ENCODE measurements at regions not wholly inside any gene's neighbourhood (a gene's known extent, or its start where the extent isn't known, plus 50 kb on each side); places are given as distances from the start of the nearest gene placed in this dataset.

DNA sequence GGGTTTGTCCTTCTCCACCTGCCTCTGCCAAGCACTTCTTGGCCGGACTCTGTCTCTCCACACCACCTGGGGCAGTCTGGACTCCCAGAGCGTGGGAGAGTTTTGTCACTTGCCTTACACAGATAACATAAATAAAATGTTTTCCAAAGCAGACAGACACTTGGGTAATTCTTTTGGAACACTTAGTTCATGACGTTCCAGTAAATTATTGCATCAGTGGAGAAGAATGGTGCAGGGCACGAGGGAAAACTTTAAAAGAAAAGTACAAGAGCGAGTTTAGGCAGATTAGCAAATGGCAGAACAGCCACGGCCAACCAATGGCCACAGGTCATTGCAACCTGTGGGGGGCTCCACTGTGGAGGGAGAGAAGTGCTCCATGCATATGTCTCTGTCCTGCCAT lies 170.6 kb upstream of the GRB10 start:
- DNase-seq, result no peak
- no peak overlapping the region for H3K27ac ChIP-seq
- H3K4me3 ChIP-seq, result no peak overlapping the region
- intact Hi-C loops (cut with DNase I), result no loop called here
- H3K27me3 ChIP-seq, result no peaks in the 10 kb centered on the region
- no peaks in the 10 kb centered on the region for H3K36me3 ChIP-seq
- no peaks in the 10 kb centered on the region for H3K4me1 ChIP-seq
- H3K9me3 ChIP-seq, result peaks cover 3% of the 10 kb centered on the region
- no peak for ATAC-seq
- no peak for TF ChIP-seq CTCF (IDR thresholded peaks at IDR 0.05)

GRCh38 chr7:50952544-50952943 lies 169.8 kb upstream of the GRB10 start:
- peaks cover 3% of the 10 kb centered on the region for H3K9me3 ChIP-seq
- no peaks in the 10 kb centered on the region for H3K27me3 ChIP-seq
- no peaks in the 10 kb centered on the region for H3K4me1 ChIP-seq
- intact Hi-C loops (cut with DNase I), result no loop called here
- H3K36me3 ChIP-seq, result no peaks in the 10 kb centered on the region
- H3K4me3 ChIP-seq, result no peak overlapping the region
- no peak overlapping the region for H3K27ac ChIP-seq
- ATAC-seq, result no peak
- no peak for DNase-seq
- no peak for TF ChIP-seq CTCF (IDR thresholded peaks at IDR 0.05)

- H3K9me3 ChIP-seq, result peaks cover 3% of the 10 kb centered on the region
- no peak for ATAC-seq
- intact Hi-C loops (cut with DNase I), result no loop called here
- H3K27ac ChIP-seq, result no peak overlapping the region
- H3K36me3 ChIP-seq, result no peaks in the 10 kb centered on the region
- no peaks in the 10 kb centered on the region for H3K27me3 ChIP-seq
- no peaks in the 10 kb centered on the region for H3K4me1 ChIP-seq
- TF ChIP-seq CTCF (IDR thresholded peaks at IDR 0.05), result no peak
- H3K4me3 ChIP-seq, result no peak overlapping the region
- no peak for DNase-seq
Measured at GRCh38 chr7:50952120-50952519, 169.4 kb upstream of the GRB10 start.

DNA sequence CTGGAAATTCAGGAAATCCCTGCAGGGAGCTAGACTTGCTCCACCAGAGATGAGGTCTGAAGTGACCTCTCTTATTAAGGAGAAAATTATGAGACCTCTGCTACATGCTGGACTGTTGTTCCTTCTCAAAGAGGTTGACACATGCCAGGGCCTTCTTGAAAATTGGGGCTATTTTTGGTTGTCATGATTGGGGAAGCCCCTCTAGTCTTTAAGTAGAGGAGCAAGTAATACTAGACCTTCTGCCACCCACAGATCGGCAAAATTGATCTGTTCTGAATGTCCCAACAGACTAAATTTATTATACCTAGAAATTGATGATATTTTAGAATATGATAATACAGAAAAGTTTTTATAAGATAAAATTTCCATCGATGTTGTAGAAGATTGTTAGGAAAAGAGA lies 160.8 kb upstream of the GRB10 start:
- H3K9me3 ChIP-seq, result no peaks in the 10 kb centered on the region
- no peak overlapping the region for H3K27ac ChIP-seq
- DNase-seq (no peak), ATAC-seq (no peak)
- no peaks in the 10 kb centered on the region for H3K4me1 ChIP-seq
- intact Hi-C loops (cut with DNase I), result no loop called here
- no peak for TF ChIP-seq CTCF (IDR thresholded peaks at IDR 0.05)
- no peaks in the 10 kb centered on the region for H3K27me3 ChIP-seq
- H3K36me3 ChIP-seq, result no peaks in the 10 kb centered on the region
- no peak overlapping the region for H3K4me3 ChIP-seq

DNA sequence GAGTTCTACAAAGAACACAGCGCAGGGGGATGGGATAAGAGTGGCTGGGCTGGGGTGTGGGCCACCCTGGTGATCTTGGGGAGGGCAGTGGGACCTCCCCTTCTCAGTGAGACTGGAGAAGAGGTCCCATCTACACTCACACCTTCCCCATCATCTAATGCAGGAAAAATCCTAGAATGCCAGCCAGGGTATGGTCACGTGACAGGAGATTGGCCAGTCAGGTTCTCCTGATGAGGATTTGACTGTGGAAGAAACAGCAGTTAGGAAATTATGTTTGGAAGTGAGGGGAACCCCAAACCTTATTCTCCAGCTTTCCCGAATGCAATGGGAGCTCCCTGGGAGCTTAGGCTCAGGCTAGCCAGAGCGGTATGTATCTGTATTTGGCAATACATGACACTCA lies 158.8 kb upstream of the GRB10 start:
- Histone ChIP-seq H3K36me3 (no peaks in the 10 kb centered on the region), H3K9me3 (no peaks in the 10 kb centered on the region), H3K4me1 (no peaks in the 10 kb centered on the region), H3K27me3 (no peaks in the 10 kb centered on the region), H3K4me3 (no peak overlapping the region), H3K27ac (no peak overlapping the region)
- no peak for ATAC-seq
- DNase-seq, result no peak
- intact Hi-C loops (cut with DNase I), result no loop called here
- no peak for TF ChIP-seq CTCF (IDR thresholded peaks at IDR 0.05)

DNA sequence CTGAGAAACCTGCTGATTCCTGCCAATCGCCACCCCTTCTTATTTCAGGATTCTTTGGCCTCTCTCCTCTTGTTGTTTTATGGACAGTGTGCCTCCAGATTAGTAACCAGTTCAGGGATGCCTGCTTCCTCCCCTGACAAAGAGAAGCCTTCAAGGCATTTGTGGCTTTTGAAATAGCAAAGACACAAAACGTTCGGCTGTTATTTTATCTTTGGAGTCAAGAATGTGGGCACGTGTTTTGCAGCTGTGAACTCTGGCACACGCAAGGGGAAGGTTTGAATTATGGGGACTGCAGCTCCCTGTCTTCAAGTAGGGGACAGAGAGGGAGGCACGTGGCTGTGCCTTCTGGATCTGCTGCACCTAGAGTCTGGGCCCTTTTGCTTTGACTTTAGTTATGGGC lies 157.9 kb upstream of the GRB10 start:
- DNase-seq (no peak), ATAC-seq (no peak)
- Histone ChIP-seq H3K36me3 (no peaks in the 10 kb centered on the region), H3K27me3 (no peaks in the 10 kb centered on the region), H3K4me1 (no peaks in the 10 kb centered on the region), H3K27ac (no peak overlapping the region), H3K4me3 (no peak overlapping the region), H3K9me3 (no peaks in the 10 kb centered on the region)
- no peak for TF ChIP-seq CTCF (IDR thresholded peaks at IDR 0.05)
- intact Hi-C loops (cut with DNase I), result no loop called here

All from upper lobe of right lung (tissue), 1 donor.